ENCODE measurements at regions not wholly inside any gene's neighbourhood (a gene's known extent, or its start where the extent isn't known, plus 50 kb on each side); places are given as distances from the start of the nearest gene placed in this dataset.

GRCh38 chr13:76157926-76158325 lies 521.8 kb downstream of the LMO7 start:
- DNase-seq, result no peak

DNA sequence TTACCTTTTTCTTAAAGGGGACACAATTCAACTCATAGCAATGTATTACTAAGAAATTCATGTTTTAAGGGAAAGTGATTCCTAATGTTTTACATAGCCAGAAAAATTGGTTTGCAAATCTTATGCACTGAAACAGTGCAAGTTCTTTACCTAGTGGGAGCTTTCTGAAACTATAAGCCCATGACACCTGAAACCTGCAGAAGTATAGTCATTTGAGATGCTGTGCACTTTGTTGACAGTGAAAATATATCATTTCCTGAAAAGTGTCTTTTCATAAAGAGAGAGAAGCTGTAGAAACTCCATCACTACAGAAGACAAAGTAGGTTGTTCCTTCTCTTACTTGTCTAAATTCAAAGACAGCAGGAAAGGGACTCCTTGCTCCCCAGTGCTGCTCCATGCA lies 517.1 kb downstream of the LMO7 start:
- no peak for DNase-seq

- DNase-seq, result no peak
Observed at GRCh38 chr13:76148926-76149325, 512.8 kb downstream of the LMO7 start.

GRCh38 chr13:76148374-76148773 lies 512.2 kb downstream of the LMO7 start:
- no peak for DNase-seq

DNA sequence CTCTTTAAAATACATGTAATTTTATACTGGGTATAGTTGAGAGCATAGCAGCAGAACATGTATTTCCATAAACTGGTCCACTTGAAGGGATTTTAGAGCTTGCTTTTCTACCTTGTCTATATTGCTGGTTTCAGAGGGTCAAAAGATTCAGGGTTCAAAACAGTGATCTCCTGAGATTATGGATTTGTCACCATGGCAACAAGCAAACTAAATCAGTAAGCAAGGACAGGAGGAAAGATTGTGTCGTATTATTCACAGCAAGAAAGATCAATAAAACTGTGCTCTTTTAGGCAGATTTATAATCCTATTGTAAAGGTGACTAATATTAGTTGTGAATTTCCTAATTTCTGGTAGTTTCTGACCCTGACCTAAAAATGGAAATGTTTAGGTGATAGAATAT lies 496.4 kb downstream of the LMO7 start:
- no peak for DNase-seq

- no peak for DNase-seq
Observed at GRCh38 chr13:76131551-76131950, 495.4 kb downstream of the LMO7 start.

- no peak for DNase-seq
Observed at GRCh38 chr13:76129305-76130000, 493.3 kb downstream of the LMO7 start.

DNA sequence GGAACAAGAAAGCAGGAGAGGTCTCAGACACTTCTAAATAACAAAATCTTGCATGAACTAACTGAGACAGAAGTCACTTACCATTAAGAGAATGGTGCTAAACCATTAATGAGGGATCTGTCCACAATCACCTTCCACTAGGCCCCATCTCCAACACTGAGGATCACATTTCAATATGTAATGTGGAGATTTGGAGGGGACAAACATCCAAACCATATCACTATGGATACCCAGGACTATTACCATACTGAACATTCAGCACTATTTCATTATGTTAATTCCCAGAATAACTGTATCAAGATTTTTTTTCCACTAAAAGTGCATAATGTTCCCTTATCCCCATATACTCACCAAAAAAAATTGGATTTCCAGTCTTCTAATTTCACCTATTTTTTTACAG lies 491.8 kb downstream of the LMO7 start:
- DNase-seq, result no peak

DNA sequence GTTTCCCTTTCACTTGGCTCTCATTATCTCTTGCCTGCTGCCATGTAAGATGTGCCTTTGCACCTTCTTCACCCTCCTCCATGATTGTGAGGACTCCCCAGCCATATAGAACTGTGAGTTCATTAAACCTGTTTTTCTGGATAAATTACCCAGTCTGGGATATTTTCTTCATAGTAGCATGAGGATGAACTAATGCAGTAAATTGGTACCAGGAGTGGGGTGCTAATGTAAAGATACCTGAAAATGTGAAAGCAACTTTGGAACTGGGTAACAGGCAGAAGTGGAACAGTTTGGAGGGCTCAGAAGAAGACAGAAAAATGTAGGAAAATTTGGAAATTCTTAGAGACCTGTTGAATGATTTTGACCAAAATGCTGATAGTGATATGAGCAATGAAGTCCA lies 487.4 kb downstream of the LMO7 start:
- DNase-seq, result no peak

- DNase-seq, result no peak
Observed at GRCh38 chr13:76116751-76117360, 480.7 kb downstream of the LMO7 start.

DNA sequence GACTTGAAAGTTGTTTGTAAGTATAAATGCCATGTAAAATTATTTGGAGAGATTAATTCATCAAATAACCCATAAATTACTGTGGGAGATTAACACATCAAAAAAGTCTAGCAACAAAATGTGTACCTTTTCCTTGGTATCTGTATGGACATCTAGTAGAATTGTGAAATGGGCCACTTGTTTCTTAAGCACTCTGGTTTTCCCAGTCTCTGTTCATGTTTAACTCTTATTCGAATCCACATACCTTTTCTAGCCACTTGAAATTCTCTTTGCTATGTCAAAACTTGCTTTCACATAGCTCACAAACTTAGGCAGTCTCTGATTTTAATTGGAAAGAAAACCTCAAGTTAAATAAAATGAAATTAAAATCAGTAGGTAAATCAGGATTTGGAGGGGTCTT lies 470.6 kb downstream of the LMO7 start:
- no peak for DNase-seq

DNA sequence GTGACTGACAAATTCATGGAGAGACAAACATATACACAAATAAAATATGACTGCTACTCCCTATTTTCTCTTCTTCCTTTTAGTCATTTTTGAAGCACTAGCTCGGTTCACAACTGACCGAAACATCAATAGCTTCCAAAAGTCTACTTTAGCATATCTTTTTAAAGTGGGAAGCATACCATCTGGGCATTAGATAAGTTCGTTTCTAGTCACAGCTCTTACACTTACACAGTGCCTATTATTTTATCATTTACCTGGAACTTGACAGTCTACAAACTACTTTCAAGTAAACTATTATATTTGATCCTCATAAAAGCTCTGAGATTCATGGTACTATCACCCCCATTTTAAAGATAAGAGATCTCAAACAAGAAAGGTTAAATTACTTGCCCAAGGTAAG lies 458.5 kb downstream of the LMO7 start:
- DNase-seq, result no peak

DNA sequence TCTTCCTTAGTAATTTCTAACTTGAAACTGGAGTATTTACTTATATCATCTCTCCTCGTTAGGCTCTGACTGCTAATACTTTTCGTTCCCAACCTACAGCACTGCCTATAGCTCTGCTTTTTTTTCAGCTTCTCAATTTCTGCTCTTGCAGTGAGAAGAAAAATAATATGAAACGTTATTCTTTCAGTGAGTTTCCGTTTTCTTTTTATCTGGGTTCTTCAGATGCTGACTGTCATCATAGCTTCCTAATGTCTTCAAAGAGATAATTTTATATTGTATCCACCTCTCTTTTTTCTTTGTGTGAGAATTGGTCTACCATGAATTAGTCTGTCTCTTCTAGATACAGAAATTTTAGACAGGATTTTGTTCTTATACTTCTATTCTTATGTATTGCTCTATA lies 454.9 kb downstream of the LMO7 start:
- no peak for DNase-seq

DNA sequence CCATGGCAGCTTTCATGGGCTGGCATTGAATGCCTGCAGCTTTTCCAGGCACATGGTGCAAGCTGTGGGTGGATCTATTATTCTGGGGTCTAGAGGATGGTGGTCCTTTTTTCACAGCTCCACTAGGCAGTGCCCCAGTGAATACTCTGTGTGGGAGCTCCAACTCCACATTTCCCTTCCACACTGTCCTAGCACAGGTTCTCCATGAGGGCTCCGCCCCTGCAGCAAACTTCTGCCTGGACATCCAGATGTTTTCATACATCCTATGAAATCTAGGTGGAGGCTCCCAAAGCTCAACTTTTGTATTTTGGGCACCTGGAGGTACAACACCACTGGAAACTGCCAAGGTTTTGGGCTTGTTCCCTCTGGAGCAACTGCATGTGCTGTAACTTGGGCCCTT lies 450.6 kb downstream of the LMO7 start:
- no peak for DNase-seq

DNA sequence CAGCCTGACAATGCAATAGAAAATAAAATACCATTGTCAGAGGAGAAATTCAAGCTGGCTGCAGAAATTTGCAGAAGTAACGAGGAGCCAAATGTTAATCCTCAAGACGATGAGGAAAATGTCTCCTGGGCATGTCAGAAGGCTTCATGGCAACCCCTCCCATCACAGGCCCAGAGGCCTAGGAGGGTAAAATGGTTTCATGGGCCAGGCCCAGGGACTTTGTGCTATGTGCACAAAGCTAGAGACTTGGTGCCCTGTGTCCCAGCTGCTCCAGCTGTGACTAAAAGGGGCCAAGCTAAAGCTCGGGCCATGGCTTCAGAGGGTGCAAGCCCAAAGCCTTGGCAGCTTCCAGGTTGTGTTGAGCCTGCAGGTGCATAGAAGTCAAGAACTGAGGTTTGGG lies 431.7 kb downstream of the LMO7 start:
- DNase-seq, result no peak

GRCh38 chr13:76053181-76053580 lies 417.1 kb downstream of the LMO7 start:
- no peak for DNase-seq

DNA sequence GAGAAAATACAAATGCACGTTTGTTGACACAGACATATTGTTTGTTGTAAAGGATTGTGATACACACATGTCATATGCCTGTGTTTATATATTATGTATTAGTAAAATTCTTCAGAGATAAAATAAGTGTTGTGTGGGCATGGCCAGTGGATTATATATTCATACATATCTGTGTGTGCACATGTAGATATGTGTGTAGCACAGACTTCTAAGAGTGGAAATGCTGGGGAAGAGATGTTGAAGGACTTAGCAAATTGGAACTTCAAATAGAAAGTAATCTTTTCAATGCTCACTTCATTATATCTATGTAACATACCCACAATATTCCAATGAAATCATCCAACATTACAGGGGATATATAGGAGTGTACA lies 413.2 kb downstream of the LMO7 start:
- no peak for DNase-seq

DNA sequence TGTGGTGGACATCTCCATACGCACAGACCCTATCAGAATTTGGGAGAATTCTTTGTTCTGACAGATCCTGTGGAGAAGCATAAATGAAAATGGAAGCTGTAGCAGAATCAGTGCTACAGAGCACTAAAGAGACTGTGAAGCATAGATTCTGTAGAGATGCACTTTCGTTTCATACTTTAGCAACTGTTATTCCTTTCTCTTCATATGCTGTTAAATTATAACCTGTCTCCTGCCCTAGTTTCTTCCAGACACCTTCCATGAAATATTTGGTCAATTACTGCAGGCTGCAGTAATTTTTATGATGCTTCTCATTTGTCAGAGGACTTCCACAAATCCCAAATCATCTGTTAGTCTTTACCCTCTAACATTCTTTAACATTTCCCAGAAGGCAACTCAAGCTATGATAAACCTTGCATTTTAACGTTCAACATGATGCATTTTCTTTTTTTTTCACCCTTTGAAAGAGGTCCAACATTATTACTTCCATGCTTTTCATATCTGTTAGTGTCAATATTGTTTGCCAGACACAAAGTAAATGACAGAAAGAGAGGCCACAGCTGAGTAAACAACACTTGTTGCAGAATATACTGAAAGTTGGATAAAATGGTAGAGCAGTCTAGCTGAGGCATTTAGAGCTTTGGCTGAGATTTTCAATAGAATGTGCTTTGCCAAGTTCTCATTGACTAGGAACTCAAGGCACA lies 412.7 kb downstream of the LMO7 start:
- DNase-seq, result no peak

DNA sequence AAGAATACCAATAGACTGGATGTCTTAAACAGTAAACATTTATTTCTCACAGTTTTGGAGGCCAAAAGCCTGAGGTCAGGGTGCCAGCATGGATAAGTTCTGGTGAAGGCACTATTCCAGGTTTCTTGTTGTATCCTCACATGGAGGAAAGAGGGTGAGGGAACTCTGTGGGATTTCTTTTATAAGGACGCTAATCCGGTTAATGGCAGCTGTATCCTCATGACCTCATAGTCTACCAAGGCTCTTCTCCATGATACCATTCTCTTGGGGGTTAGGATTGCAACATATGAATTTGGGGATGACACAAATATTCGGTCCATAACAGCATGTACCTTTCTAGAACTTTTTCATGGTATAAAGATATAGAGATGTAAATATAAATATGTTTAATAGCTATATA lies 412.0 kb downstream of the LMO7 start:
- DNase-seq, result no peak

- no peak for DNase-seq
Observed at GRCh38 chr13:76043874-76044273, 407.7 kb downstream of the LMO7 start.

GRCh38 chr13:76038920-76039716 lies 403.0 kb downstream of the LMO7 start:
- DNase-seq, result no peak

- DNase-seq, result no peak
Observed at GRCh38 chr13:76036176-76036575, 400.0 kb downstream of the LMO7 start.

- no peak for DNase-seq
Observed at GRCh38 chr13:76035711-76036110, 399.6 kb downstream of the LMO7 start.

- no peak for DNase-seq
Observed at GRCh38 chr13:76029706-76030105, 393.6 kb downstream of the LMO7 start.
